H1 (cell line): ENCODE measurements at regions not wholly inside any gene's neighbourhood (a gene's known extent, or its start where the extent isn't known, plus 50 kb on each side); places are given as distances from the start of the nearest gene placed in this dataset.

Experiments used
- HDAC2 ChIP-seq, 2 experiments: fragments of 300-600 bp in 1 of 2; sonication (generic) in 1 of 2; IDR thresholded peaks; 2 replicates each; pipeline ENCODE4 v1.6.1; 2011 to 2012; ENCODE audit warnings: low read depth in 2 of 2, low read length in 2 of 2, mild to moderate bottlenecking in 2 of 2, moderate library complexity in 2 of 2, borderline replicate concordance in 1 of 2, inconsistent platforms in 1 of 2
- MAX ChIP-seq: IDR thresholded peaks from 2 replicates; pipeline ENCODE4 v1.6.1; 2012; ENCODE audit warnings: inconsistent platforms
- PHF8 ChIP-seq: fragments of 200-600 bp; sonication (generic); conservative IDR thresholded peaks from 2 replicates; pipeline ENCODE4 v1.7.1; 2012; ENCODE audit warnings: low read depth, mild to moderate bottlenecking, inconsistent platforms, low read length, moderate library complexity
- SUZ12 ChIP-seq: fragments of 200-600 bp; sonication (generic); IDR thresholded peaks from 2 replicates; pipeline ENCODE4 v1.6.1; 2012; ENCODE audit warnings: mild to moderate bottlenecking, inconsistent platforms, low read length, moderate library complexity, mixed read lengths
- YY1 ChIP-seq: IDR thresholded peaks from 2 replicates; pipeline ENCODE4 v1.6.1; 2011; ENCODE audit warnings: low read depth, mild to moderate bottlenecking, low read length
- TF ChIP-seq, protein P1 (sequence below): fragments of 300-600 bp; sonication (generic); IDR thresholded peaks from 2 replicates; pipeline ENCODE4 v1.7.1; 2012; ENCODE audit warnings: low read length, moderate library complexity, mild to moderate bottlenecking, inconsistent platforms; ENCODE audit not compliant: insufficient replicate concordance

DNA sequence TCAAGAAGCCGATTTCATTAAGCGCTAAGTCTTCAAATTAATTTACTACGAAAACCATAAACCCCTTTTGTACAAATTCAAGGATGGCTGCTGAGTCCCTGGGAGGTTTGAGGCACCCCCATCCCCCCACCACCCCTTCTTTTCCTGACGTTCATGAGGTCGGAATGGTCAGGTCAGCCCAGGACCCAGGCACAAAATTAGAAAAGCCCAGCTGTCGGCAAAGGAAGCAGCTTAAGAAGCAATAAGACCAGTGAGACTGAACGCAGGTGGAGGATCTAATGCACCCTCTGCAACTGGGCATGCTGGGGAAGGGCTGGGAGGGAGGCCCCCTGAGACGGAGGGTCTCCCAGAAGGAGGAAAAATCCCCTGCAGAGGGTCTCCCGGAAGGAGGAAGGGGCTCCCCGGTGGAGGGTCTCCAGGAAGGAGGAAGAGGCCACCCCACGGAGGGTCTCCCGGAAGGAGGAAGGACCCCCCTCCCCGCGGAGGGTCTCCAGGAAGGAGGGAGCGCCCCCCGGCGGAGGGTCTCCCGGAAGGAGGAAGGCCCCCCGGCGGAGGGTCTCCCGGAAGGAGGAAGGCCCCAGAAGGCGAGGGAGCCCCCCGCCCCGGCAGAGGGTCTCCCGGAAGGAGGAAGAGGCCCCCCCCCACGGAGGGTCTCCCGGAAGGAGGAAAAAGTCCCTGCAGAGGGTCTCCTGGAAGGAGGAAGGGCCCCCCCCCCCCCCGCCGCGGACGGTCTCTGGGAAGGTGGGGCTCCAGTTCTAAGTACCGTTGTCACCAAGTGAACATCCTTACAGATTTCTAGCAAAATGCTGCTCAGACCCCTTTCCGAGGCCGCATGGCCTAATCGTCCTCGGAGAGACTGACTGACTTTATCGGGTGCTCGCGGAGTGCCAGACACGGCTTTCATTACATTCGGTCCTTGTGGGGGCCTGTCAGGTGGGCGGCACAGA lies 74.4 kb upstream of the FCN1 start (continued):
- TF ChIP-seq, protein P1, sequence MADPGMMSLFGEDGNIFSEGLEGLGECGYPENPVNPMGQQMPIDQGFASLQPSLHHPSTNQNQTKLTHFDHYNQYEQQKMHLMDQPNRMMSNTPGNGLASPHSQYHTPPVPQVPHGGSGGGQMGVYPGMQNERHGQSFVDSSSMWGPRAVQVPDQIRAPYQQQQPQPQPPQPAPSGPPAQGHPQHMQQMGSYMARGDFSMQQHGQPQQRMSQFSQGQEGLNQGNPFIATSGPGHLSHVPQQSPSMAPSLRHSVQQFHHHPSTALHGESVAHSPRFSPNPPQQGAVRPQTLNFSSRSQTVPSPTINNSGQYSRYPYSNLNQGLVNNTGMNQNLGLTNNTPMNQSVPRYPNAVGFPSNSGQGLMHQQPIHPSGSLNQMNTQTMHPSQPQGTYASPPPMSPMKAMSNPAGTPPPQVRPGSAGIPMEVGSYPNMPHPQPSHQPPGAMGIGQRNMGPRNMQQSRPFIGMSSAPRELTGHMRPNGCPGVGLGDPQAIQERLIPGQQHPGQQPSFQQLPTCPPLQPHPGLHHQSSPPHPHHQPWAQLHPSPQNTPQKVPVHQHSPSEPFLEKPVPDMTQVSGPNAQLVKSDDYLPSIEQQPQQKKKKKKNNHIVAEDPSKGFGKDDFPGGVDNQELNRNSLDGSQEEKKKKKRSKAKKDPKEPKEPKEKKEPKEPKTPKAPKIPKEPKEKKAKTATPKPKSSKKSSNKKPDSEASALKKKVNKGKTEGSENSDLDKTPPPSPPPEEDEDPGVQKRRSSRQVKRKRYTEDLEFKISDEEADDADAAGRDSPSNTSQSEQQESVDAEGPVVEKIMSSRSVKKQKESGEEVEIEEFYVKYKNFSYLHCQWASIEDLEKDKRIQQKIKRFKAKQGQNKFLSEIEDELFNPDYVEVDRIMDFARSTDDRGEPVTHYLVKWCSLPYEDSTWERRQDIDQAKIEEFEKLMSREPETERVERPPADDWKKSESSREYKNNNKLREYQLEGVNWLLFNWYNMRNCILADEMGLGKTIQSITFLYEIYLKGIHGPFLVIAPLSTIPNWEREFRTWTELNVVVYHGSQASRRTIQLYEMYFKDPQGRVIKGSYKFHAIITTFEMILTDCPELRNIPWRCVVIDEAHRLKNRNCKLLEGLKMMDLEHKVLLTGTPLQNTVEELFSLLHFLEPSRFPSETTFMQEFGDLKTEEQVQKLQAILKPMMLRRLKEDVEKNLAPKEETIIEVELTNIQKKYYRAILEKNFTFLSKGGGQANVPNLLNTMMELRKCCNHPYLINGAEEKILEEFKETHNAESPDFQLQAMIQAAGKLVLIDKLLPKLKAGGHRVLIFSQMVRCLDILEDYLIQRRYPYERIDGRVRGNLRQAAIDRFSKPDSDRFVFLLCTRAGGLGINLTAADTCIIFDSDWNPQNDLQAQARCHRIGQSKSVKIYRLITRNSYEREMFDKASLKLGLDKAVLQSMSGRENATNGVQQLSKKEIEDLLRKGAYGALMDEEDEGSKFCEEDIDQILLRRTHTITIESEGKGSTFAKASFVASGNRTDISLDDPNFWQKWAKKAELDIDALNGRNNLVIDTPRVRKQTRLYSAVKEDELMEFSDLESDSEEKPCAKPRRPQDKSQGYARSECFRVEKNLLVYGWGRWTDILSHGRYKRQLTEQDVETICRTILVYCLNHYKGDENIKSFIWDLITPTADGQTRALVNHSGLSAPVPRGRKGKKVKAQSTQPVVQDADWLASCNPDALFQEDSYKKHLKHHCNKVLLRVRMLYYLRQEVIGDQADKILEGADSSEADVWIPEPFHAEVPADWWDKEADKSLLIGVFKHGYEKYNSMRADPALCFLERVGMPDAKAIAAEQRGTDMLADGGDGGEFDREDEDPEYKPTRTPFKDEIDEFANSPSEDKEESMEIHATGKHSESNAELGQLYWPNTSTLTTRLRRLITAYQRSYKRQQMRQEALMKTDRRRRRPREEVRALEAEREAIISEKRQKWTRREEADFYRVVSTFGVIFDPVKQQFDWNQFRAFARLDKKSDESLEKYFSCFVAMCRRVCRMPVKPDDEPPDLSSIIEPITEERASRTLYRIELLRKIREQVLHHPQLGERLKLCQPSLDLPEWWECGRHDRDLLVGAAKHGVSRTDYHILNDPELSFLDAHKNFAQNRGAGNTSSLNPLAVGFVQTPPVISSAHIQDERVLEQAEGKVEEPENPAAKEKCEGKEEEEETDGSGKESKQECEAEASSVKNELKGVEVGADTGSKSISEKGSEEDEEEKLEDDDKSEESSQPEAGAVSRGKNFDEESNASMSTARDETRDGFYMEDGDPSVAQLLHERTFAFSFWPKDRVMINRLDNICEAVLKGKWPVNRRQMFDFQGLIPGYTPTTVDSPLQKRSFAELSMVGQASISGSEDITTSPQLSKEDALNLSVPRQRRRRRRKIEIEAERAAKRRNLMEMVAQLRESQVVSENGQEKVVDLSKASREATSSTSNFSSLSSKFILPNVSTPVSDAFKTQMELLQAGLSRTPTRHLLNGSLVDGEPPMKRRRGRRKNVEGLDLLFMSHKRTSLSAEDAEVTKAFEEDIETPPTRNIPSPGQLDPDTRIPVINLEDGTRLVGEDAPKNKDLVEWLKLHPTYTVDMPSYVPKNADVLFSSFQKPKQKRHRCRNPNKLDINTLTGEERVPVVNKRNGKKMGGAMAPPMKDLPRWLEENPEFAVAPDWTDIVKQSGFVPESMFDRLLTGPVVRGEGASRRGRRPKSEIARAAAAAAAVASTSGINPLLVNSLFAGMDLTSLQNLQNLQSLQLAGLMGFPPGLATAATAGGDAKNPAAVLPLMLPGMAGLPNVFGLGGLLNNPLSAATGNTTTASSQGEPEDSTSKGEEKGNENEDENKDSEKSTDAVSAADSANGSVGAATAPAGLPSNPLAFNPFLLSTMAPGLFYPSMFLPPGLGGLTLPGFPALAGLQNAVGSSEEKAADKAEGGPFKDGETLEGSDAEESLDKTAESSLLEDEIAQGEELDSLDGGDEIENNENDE: no peak
- TF ChIP-seq HDAC2 (IDR thresholded peaks at IDR 0.05; ENCODE audit: borderline replicate concordance in 1 of 2, low read depth in 2 of 2, low read length in 2 of 2) (no peak), SUZ12 (no peak), PHF8 (no peak), MAX (no peak), YY1 (no peak)
- TF ChIP-seq, all 59 proteins: peak for 0
